GM12878 (cell line): ENCODE measurements at regions not wholly inside any gene's neighbourhood (a gene's known extent, or its start where the extent isn't known, plus 50 kb on each side); places are given as distances from the start of the nearest gene placed in this dataset.

ENCODE experiments used
- ATAC-seq: fragments of 200-7000 bp; cut with Tn5 transposase; 3 replicates; pipeline ENCODE4 v1.9.1; 2020; ENCODE audit warnings: mild to moderate bottlenecking, moderate library complexity
- BruUV-seq: library from RNA; stranded (reverse); fragments of 400-500 nt; replicated peaks from 2 replicates; lab custom pipeline; 2021; lab: Mats Ljungman, UMichigan
- CTCF ChIA-PET: fragments of 300-600 bp; sonication (Branson Sonifier 250); formaldehyde crosslinking; extraction: SDS; loops from one replicate; lab custom pipeline; 2021; ENCODE audit warnings: inconsistent platforms; lab: Yijun Ruan, JAX
- POLR2A ChIA-PET: fragments of 350-600 bp; formaldehyde crosslinking; extraction: SDS; loops from one replicate; lab custom pipeline; 2021; ENCODE audit warnings: inconsistent platforms; lab: Charles Lee
- RAD21 ChIA-PET: fragments of 300-600 bp; sonication (Branson Sonifier 250); formaldehyde crosslinking; loops from one replicate; lab custom pipeline; 2023; ENCODE audit warnings: antibody characterized with exemption; ENCODE audit not compliant: unreplicated experiment; lab: Charles Lee
- SMC1A ChIA-PET: fragments of 300-600 bp; sonication (Branson Sonifier 250); formaldehyde crosslinking; loops from one replicate; lab custom pipeline; 2023; ENCODE audit not compliant: unreplicated experiment, uncharacterized antibody; lab: Charles Lee
- DNase-seq: peaks from one replicate; pipeline ENCODE4 v3.0.0-alpha.2; 2011; ENCODE audit warnings: low read depth, low spot score
- FAIRE-seq: peaks from 3 replicates; lab custom pipeline; 2011; peaks lifted over from hg19 to GRCh38; lab: Jason Lieb, UNC
- H2AFZ ChIP-seq: 2 replicates; pipeline ENCODE4 v1.6.0; 2011; ENCODE audit warnings: low read depth, low read length, control low read depth; ENCODE audit not compliant: control insufficient read depth
- H3K27ac ChIP-seq: 2 replicates; pipeline ENCODE4 v1.5.1; 2011; ENCODE audit warnings: control low read depth; ENCODE audit not compliant: control insufficient read depth, insufficient read depth
- H3K27me3 ChIP-seq, 2 experiments: replicated peaks in 1 of 2; 2 replicates each; pipeline versions ENCODE4 v1.6.0 to v1.6.1; 2011; ENCODE audit warnings: low read length in 1 of 2; ENCODE audit not compliant: control insufficient read depth in 2 of 2, insufficient read depth in 2 of 2
- H3K36me3 ChIP-seq, 2 experiments: 2 replicates each; pipeline ENCODE4 v1.5.1; 2011; ENCODE audit warnings: low read length in 1 of 2; ENCODE audit not compliant: control insufficient read depth in 2 of 2, insufficient read depth in 2 of 2
- H3K4me1 ChIP-seq: 2 replicates; pipeline ENCODE4 v1.6.1; 2011; ENCODE audit warnings: mild to moderate bottlenecking, low read length, moderate library complexity, mixed read lengths; ENCODE audit not compliant: control insufficient read depth, insufficient read depth
- H3K4me2 ChIP-seq: 2 replicates; pipeline ENCODE4 v1.6.0; 2011; ENCODE audit warnings: control low read depth; ENCODE audit not compliant: control insufficient read depth, insufficient read depth
- H3K4me3 ChIP-seq: fragments of 200-600 bp; sonication (generic); 2 replicates; pipeline ENCODE4 v1.5.1; 2016
- H3K79me2 ChIP-seq: 2 replicates; pipeline ENCODE4 v1.6.0; 2011; ENCODE audit warnings: low read length; ENCODE audit not compliant: control insufficient read depth, insufficient read depth
- H3K9ac ChIP-seq: 2 replicates; pipeline ENCODE4 v1.8.0; 2011; ENCODE audit warnings: low read length, control low read depth, mixed read lengths; ENCODE audit not compliant: control insufficient read depth, insufficient read depth
- H3K9me3 ChIP-seq: replicated peaks from 3 replicates; pipeline ENCODE4 v1.5.1; 2011; ENCODE audit warnings: mild to moderate bottlenecking, low read length; ENCODE audit not compliant: control insufficient read depth, insufficient read depth
- H4K20me1 ChIP-seq: 2 replicates; pipeline ENCODE4 v1.6.0; 2011; ENCODE audit not compliant: control insufficient read depth, insufficient read depth
- CEBPB ChIP-seq, 2 experiments: fragments of 150-350 bp in 1 of 2; IDR thresholded peaks; 2 replicates each; pipeline ENCODE4 v1.6.1; 2012 to 2014; ENCODE audit warnings: low read depth in 2 of 2, low read length in 2 of 2, borderline replicate concordance in 1 of 2, inconsistent platforms in 1 of 2
- CHD4 ChIP-seq: fragments of 200-600 bp; sonication (generic); IDR thresholded peaks from 2 replicates; pipeline ENCODE4 v1.6.1; 2016; ENCODE audit warnings: mild to moderate bottlenecking
- GABPA ChIP-seq: IDR thresholded peaks from 2 replicates; pipeline ENCODE4 v1.6.1; 2014; ENCODE audit warnings: antibody characterized with exemption, low read depth, mild to moderate bottlenecking, inconsistent platforms
- JUND ChIP-seq: IDR thresholded peaks from 2 replicates; pipeline ENCODE4 v1.6.1; 2012; ENCODE audit warnings: low read depth, mild to moderate bottlenecking, low read length, improper control_type of control experiment, moderate library complexity
- NKRF ChIP-seq: fragments of 450-650 bp; conservative IDR thresholded peaks from 2 replicates; pipeline ENCODE4 v1.6.1; 2017; ENCODE audit warnings: mild to moderate bottlenecking, moderate library complexity
- POLR2A ChIP-seq: IDR thresholded peaks from 2 replicates; pipeline ENCODE4 v1.6.1; 2011; ENCODE audit warnings: low read depth, mild to moderate bottlenecking, low read length
- POLR2AphosphoS2 ChIP-seq: IDR thresholded peaks from 2 replicates; pipeline ENCODE4 v1.6.1; 2011; ENCODE audit warnings: low read depth, mild to moderate bottlenecking, low read length, improper control_type of control experiment, moderate library complexity
- RAD51 ChIP-seq: fragments of 450-650 bp; IDR thresholded peaks from 2 replicates; pipeline ENCODE4 v1.6.1; 2016; ENCODE audit warnings: moderate library complexity, mild to moderate bottlenecking, inconsistent platforms
- SKIL ChIP-seq: fragments of 450-650 bp; IDR thresholded peaks from 2 replicates; pipeline ENCODE4 v1.6.1; 2017; ENCODE audit warnings: mild to moderate bottlenecking, low read depth, inconsistent platforms; ENCODE audit not compliant: poor library complexity, severe bottlenecking
- SMAD5 ChIP-seq: IDR thresholded peaks from 2 replicates; pipeline ENCODE4 v1.6.1; 2016; ENCODE audit warnings: antibody characterized with exemption, low read depth
- TARDBP ChIP-seq: IDR thresholded peaks from 2 replicates; pipeline ENCODE4 v1.6.1; 2016; ENCODE audit warnings: borderline replicate concordance
- TCF7 ChIP-seq: IDR thresholded peaks from 2 replicates; pipeline ENCODE4 v1.6.1; 2014; ENCODE audit warnings: antibody characterized with exemption, borderline replicate concordance
- YY1 ChIP-seq: IDR thresholded peaks from 2 replicates; pipeline ENCODE4 v1.6.1; 2011; ENCODE audit warnings: low read depth, mild to moderate bottlenecking, low read length
- ZBTB33 ChIP-seq: fragments of 450-650 bp; IDR thresholded peaks from 2 replicates; pipeline ENCODE4 v1.6.1; 2017; ENCODE audit warnings: mild to moderate bottlenecking
- WGBS: methylation state at CpG from one replicate; pipeline ENCODE4 v1.1.6; 2016; ENCODE audit warnings: low lambda C conversion rate; ENCODE audit not compliant: insufficient replicate concordance, insufficient coverage; ENCODE audit errors: missing lambda C conversion rate; 5-methylcytosine and 5-hydroxymethylcytosine counted together
- in situ Hi-C: fragments of 300-500 bp; cut with MboI; formaldehyde crosslinking; loops from 9 replicates; pipeline ENCODE4 v1.14.3; 2018; ENCODE audit warnings: mixed read lengths
- intact Hi-C: fragments of 100-400 bp; cut with micrococcal nuclease; formaldehyde crosslinking; loops from one replicate; pipeline ENCODE4 v1.14.2; 2022; ENCODE audit not compliant: unreplicated experiment
- TF ChIP-seq, protein P1 (sequence below): fragments of 150-350 bp; IDR thresholded peaks from 2 replicates; pipeline ENCODE4 v1.6.1; 2016; ENCODE audit warnings: low read depth, low read length

GRCh38 chr2:21269382-21269781, 145.6 kb downstream of the TDRD15 start:
- RAD21 ChIA-PET = no interaction called here
- no TSS peak for BruUV-seq
- Histone ChIP-seq H3K4me2 (no peak overlapping the region), H3K27ac (no peak overlapping the region), H2AFZ (no peak overlapping the region), H4K20me1 (no peaks in the 10 kb centered on the region)
- 0% methylated on average over 1 of the region's 1 CpG for WGBS
- TF ChIP-seq JUND = no peak
- no peak for TF ChIP-seq POLR2A
- no peak for TF ChIP-seq TCF7
- no peak for TF ChIP-seq NKRF
- no peak for TF ChIP-seq POLR2AphosphoS2
- TF ChIP-seq SMAD5 = no peak
- TF ChIP-seq, protein P1, sequence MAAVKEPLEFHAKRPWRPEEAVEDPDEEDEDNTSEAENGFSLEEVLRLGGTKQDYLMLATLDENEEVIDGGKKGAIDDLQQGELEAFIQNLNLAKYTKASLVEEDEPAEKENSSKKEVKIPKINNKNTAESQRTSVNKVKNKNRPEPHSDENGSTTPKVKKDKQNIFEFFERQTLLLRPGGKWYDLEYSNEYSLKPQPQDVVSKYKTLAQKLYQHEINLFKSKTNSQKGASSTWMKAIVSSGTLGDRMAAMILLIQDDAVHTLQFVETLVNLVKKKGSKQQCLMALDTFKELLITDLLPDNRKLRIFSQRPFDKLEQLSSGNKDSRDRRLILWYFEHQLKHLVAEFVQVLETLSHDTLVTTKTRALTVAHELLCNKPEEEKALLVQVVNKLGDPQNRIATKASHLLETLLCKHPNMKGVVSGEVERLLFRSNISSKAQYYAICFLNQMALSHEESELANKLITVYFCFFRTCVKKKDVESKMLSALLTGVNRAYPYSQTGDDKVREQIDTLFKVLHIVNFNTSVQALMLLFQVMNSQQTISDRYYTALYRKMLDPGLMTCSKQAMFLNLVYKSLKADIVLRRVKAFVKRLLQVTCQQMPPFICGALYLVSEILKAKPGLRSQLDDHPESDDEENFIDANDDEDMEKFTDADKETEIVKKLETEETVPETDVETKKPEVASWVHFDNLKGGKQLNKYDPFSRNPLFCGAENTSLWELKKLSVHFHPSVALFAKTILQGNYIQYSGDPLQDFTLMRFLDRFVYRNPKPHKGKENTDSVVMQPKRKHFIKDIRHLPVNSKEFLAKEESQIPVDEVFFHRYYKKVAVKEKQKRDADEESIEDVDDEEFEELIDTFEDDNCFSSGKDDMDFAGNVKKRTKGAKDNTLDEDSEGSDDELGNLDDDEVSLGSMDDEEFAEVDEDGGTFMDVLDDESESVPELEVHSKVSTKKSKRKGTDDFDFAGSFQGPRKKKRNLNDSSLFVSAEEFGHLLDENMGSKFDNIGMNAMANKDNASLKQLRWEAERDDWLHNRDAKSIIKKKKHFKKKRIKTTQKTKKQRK = no peak
- no peak for TF ChIP-seq TARDBP
- TF ChIP-seq CEBPB (IDR thresholded peaks at IDR 0.05; ENCODE audit: borderline replicate concordance in 1 of 2, low read depth in 2 of 2, low read length in 2 of 2) = no peak
- no peak for TF ChIP-seq GABPA
- TF ChIP-seq YY1 = no peak
- no peak for TF ChIP-seq ZBTB33
- no peak for TF ChIP-seq SKIL
- no peak for TF ChIP-seq CHD4
- TF ChIP-seq RAD51 = no peak
- TF ChIP-seq, all 136 proteins: peak for 0
- intact Hi-C loops (no loop called here), in situ Hi-C loops (no loop called here)
- CTCF ChIA-PET = interaction anchor here (1.2 kb wide), 1 partner anchor 48 kb away, joined by 5 read pairs; no protein-coding TSS in a partner anchor
- no peak overlapping the region for H3K9ac ChIP-seq
- POLR2A ChIA-PET = no interaction called here
- H3K36me3 ChIP-seq = no peaks in the 10 kb centered on the region
- ATAC-seq (no peak), DNase-seq (no peak), FAIRE-seq (no peak)
- H3K4me3 ChIP-seq = no peak overlapping the region
- H3K9me3 ChIP-seq = no peaks in the 10 kb centered on the region
- no peaks in the 10 kb centered on the region for H3K79me2 ChIP-seq
- no peaks in the 10 kb centered on the region for H3K27me3 ChIP-seq
- SMC1A ChIA-PET = interaction anchor here (1.2 kb wide), 1 partner anchor 9 kb away, joined by 4 read pairs; no protein-coding TSS in a partner anchor
- H3K4me1 ChIP-seq = no peaks in the 10 kb centered on the region
